CD4-positive, alpha-beta memory T cell (primary cell): ENCODE measurements at regions not wholly inside any gene's neighbourhood (a gene's known extent, or its start where the extent isn't known, plus 50 kb on each side); places are given as distances from the start of the nearest gene placed in this dataset.
"Not testable (repeated sequence)": the region's sequence is repeated elsewhere in the genome, so short reads cannot be mapped to it uniquely, and the experiment has no call there.

Experiments used
- CTCF ChIA-PET: fragments of 350-600 bp; sonication (Branson Sonifier 250); formaldehyde crosslinking; loops from one replicate; lab custom pipeline; 2021; ENCODE audit warnings: inconsistent platforms; ENCODE audit not compliant: partially characterized antibody; lab: Charles Lee
- POLR2A ChIA-PET: fragments of 350-600 bp; sonication (Branson Sonifier 250); formaldehyde crosslinking; loops from one replicate; lab custom pipeline; 2021; ENCODE audit not compliant: partially characterized antibody; lab: Charles Lee
- DNase-seq, 5 donors: peaks; one replicate each; pipeline versions ENCODE4 v3.0.0 to v3.0.0-alpha.2; 2020 to 2022; ENCODE audit warnings: mixed read lengths in 1 of 5
- H3K27ac ChIP-seq: one replicate; pipeline ENCODE4 v1.7.0; 2013; ENCODE audit warnings: low read depth, low read length
- H3K27me3 ChIP-seq: 2 replicates; pipeline ENCODE4 v1.7.0; 2013; ENCODE audit warnings: mild to moderate bottlenecking, low read length, moderate library complexity; ENCODE audit not compliant: insufficient read depth
- H3K36me3 ChIP-seq: 2 replicates; pipeline ENCODE4 v1.7.0; 2013; ENCODE audit warnings: mild to moderate bottlenecking, low read length, moderate library complexity; ENCODE audit not compliant: insufficient read depth
- H3K4me1 ChIP-seq: 2 replicates; pipeline ENCODE4 v1.7.0; 2013; ENCODE audit warnings: mild to moderate bottlenecking, low read length, moderate library complexity; ENCODE audit not compliant: insufficient read depth
- H3K4me3 ChIP-seq, 2 donors: one replicate each; pipeline ENCODE4 v1.7.0; 2013; ENCODE audit warnings: low read length in 2 of 2, mild to moderate bottlenecking in 1 of 2
- H3K9me3 ChIP-seq, 2 donors: one replicate each; pipeline ENCODE4 v1.7.0; 2013; ENCODE audit warnings: low read length in 2 of 2, control low read depth in 1 of 2; ENCODE audit not compliant: control insufficient read depth in 1 of 2
- H3K27ac Mint-ChIP-seq, 7 donors: one replicate each; pipeline ENCODE4 v1.8.0; 2020 to 2021; ENCODE audit warnings: mixed read lengths in 7 of 7, mild to moderate bottlenecking in 6 of 7, inconsistent platforms in 3 of 7, moderate library complexity in 3 of 7
- H3K27me3 Mint-ChIP-seq, 2 donors: one replicate each; pipeline ENCODE4 v1.8.0; 2020 to 2021; ENCODE audit warnings: mixed read lengths in 2 of 2
- H3K36me3 Mint-ChIP-seq, 2 donors: one replicate each; pipeline ENCODE4 v1.8.0; 2020 to 2021; ENCODE audit warnings: mixed read lengths in 2 of 2, inconsistent platforms in 1 of 2, mild to moderate bottlenecking in 1 of 2
- H3K4me1 Mint-ChIP-seq, 4 donors: one replicate each; pipeline ENCODE4 v1.8.0; 2020 to 2021; ENCODE audit warnings: mixed read lengths in 4 of 4, mild to moderate bottlenecking in 1 of 4
- H3K4me3 Mint-ChIP-seq, 8 donors: one replicate each; pipeline ENCODE4 v1.8.0; 2020 to 2021; ENCODE audit warnings: mixed read lengths in 8 of 8, mild to moderate bottlenecking in 7 of 8, moderate library complexity in 6 of 8, inconsistent platforms in 3 of 8
- H3K9me3 Mint-ChIP-seq, 8 donors: one replicate each; pipeline ENCODE4 v1.8.0; 2020 to 2021; ENCODE audit warnings: mixed read lengths in 8 of 8, mild to moderate bottlenecking in 5 of 8, inconsistent platforms in 3 of 8, moderate library complexity in 1 of 8
- intact Hi-C: fragments of 100-400 bp; cut with micrococcal nuclease; formaldehyde crosslinking; loops from one replicate; pipeline ENCODE4 v1.15.1; 2023

DNA sequence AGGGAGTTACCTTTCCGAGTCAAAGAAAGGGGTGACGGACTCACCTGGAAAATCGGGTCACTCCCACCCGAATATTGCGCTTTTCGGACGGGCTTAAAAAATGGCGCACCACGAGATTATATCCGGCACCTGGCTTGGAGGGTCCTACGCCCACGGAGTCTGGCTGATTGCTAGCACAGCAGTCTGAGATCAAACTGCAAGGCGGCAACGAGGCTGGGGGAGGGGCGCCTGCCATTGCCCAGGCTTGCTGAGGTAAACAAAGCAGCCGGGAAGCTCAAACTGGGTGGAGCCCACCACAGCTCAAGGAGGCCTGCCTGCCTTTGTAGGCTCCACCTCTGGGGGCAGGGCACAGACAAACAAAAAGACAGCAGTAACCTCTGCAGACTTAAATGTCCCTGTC is 72.6 kb upstream of the RORB start:
- H3K36me3 ChIP-seq, POLR2A ChIA-PET, H3K9me3 ChIP-seq, CTCF ChIA-PET, H3K27ac ChIP-seq, H3K27ac Mint-ChIP-seq, H3K4me3 ChIP-seq, H3K36me3 Mint-ChIP-seq, H3K27me3 Mint-ChIP-seq, H3K4me1 Mint-ChIP-seq, H3K9me3 Mint-ChIP-seq, intact Hi-C loops, H3K27me3 ChIP-seq, DNase-seq, H3K4me1 ChIP-seq, H3K4me3 Mint-ChIP-seq: not testable (repeated sequence)

DNA sequence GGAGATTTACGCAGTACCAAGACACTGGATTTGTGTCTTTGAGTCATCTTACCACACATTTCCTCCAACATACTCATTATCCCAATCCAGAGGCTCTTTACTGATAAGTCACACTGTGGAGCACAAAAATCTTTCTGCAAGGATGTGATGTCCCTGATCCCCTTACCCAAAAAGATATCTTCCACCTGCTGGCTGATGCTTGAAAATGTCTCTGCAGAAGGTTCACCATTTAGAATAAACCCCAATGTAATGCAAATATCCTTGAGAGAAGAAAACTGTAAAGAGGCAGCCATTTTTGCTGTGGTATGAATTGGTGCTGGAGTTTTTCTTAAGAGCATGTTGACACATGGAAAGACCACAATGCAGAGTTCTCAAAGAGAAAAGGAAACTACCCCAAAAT is 65.7 kb upstream of the RORB start:
- no peak overlapping the region for H3K27ac ChIP-seq
- intact Hi-C loops = no loop called here

DNA sequence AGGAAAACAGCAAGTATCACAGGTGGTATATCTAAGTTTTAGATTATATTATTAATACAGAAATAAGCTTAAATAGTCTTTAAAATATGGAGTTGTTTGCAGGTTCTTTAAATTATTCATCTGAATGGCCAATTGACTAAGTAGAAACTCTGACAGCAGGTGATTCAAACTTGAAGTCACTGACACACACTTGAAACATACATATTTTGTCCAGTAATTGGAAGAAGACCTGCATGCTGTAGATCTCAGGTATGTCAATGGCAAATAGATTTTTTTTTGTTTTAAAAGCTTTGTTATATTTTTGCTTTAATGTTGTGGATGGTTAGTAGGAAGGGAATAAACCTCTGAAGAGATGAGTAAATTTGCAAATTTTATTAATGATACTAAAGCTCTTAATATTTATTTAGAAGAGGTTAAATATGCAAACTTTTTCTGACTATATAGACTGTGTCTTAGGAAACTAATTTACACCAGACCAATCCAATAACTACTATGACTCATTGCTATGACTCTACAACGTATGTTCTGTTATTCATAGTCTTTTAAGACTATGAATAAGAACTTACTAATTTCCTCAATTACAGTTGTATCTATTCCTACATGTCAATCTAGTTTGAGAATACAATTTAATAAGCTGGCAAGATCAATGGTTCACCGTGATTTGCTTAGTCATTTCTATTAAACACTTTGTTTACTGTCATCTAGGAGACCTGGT is 53.9 kb upstream of the RORB start:
- ChIA-PET CTCF (no interaction called here), POLR2A (no interaction called here)
- Mint-ChIP-seq H3K4me3 (no peak overlapping the region), H3K27me3 (peaks cover 0 to 1% of the 10 kb centered on the region in 2 donors), H3K4me1 (no peaks in the 10 kb centered on the region), H3K27ac (no peak overlapping the region), H3K36me3 (no peaks in the 10 kb centered on the region), H3K9me3 (peaks cover 0 to 1% (median 0%) of the 10 kb centered on the region in 8 donors)
- Histone ChIP-seq H3K4me3 (no peak overlapping the region), H3K36me3 (no peaks in the 10 kb centered on the region), H3K27me3 (no peaks in the 10 kb centered on the region), H3K9me3 (no peaks in the 10 kb centered on the region), H3K27ac (no peak overlapping the region), H3K4me1 (no peaks in the 10 kb centered on the region)
- intact Hi-C loops = no loop called here
- DNase-seq = no peak

More for the DNA sequence above, 65.7 kb upstream of the RORB start:
- CTCF ChIA-PET = no interaction called here
- H3K27ac Mint-ChIP-seq = no peak overlapping the region
- Histone ChIP-seq H3K27me3 (no peaks in the 10 kb centered on the region), H3K4me1 (no peaks in the 10 kb centered on the region), H3K9me3 (no peaks in the 10 kb centered on the region), H3K36me3 (no peaks in the 10 kb centered on the region), H3K4me3 (no peak overlapping the region)
- H3K9me3 Mint-ChIP-seq = peaks cover 0 to 3% (median 0%) of the 10 kb centered on the region in 8 donors
- H3K27me3 Mint-ChIP-seq = peaks cover 0 to 3% of the 10 kb centered on the region in 2 donors
- H3K36me3 Mint-ChIP-seq = no peaks in the 10 kb centered on the region
- no peak for DNase-seq
- POLR2A ChIA-PET = no interaction called here
- H3K4me1 Mint-ChIP-seq = no peaks in the 10 kb centered on the region
- no peak overlapping the region for H3K4me3 Mint-ChIP-seq

DNA sequence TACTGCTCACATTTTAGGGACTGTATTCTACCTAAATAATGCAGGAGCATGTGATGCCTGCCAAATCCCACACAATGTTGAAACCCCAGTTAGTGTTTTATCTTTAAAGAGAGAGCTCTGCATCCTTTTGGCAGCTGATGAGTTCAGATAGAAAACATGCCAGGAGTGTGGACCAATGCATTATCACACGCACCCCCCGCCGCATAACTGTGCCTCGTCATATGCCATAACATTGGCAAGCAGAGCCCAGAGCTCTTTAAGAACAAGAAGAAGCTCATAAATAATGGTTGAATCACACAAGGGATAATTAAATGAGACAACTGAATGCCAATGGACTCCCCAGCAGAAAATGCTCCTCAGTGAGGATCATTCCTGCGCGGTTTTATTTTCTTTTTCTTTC is 52.8 kb upstream of the RORB start:
- H3K27ac ChIP-seq = no peak overlapping the region

More for the DNA sequence above, 52.8 kb upstream of the RORB start:
- ChIA-PET CTCF (no interaction called here), POLR2A (no interaction called here)
- Mint-ChIP-seq H3K9me3 (peaks cover 0 to 1% (median 0%) of the 10 kb centered on the region in 8 donors), H3K4me1 (no peaks in the 10 kb centered on the region), H3K27ac (no peak overlapping the region), H3K36me3 (no peaks in the 10 kb centered on the region), H3K4me3 (no peak overlapping the region), H3K27me3 (peaks cover 0 to 1% of the 10 kb centered on the region in 2 donors)
- no peaks in the 10 kb centered on the region for H3K9me3 ChIP-seq
- intact Hi-C loops = no loop called here
- no peaks in the 10 kb centered on the region for H3K36me3 ChIP-seq
- no peaks in the 10 kb centered on the region for H3K4me1 ChIP-seq
- no peak for DNase-seq
- no peaks in the 10 kb centered on the region for H3K27me3 ChIP-seq
- H3K4me3 ChIP-seq = no peak overlapping the region
